GM18873 (cell line): ENCODE measurements at regions not wholly inside any gene's neighbourhood (a gene's known extent, or its start where the extent isn't known, plus 50 kb on each side); places are given as distances from the start of the nearest gene placed in this dataset.
A peak's percentile ranks its signal among the peaks of the same experiment; 100 is the strongest.

Experiments
- ATAC-seq: cut with Tn5 transposase; IDR thresholded peaks from one replicate; pipeline ENCODE4 v1.9.1; 2021; ENCODE audit warnings: mild to moderate bottlenecking, moderate library complexity, moderate number of reproducible peaks; ENCODE audit not compliant: unreplicated experiment, low FRiP score

DNA sequence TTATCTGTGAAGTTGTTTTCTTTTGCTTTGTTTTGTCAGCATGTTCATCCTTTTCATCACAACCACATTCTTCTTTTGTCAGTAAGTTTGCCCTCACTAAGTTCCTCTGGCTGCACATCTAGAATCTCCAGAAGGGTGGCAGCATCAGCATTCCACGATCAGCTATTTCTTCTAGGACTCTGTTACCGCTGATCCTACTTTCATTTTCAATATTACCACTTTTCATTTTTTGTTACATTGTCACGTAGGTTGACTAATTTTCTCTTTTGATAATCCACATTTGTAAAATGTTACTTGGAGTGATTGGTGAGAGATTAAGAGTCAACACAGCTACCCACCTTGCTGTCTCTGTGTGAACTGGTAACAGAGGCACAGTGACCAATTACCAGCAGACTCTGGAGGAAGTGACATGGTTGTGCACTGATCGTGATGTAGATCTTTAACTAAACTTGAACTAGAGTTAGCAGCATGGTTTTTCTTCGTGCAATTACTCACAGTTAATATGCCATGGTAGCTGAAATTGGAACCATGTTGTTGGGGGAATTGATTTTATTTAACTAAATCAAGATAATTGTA, 307.9 kb upstream of the SLC35B3 start:
- ATAC-seq, result peak; percentile 94

DNA sequence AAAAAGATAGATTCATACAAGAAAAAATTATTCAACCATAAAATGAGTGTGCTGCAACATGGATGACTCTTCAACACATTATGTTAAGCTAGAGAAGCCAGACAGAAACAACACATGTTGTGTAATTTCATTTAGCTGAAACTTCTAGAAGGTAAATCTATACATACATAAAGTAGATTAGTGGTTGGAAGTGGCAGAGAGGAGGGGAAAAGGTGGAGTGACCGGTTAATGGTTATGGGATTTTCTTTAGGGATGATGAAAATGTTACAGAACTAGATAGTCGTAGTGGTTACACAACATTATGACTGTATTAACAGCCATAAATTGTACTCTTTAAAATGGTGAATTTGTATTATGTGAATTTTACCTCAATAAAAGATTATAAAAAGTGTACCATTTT, 304.1 kb upstream of the SLC35B3 start:
- ATAC-seq, result no peak

DNA sequence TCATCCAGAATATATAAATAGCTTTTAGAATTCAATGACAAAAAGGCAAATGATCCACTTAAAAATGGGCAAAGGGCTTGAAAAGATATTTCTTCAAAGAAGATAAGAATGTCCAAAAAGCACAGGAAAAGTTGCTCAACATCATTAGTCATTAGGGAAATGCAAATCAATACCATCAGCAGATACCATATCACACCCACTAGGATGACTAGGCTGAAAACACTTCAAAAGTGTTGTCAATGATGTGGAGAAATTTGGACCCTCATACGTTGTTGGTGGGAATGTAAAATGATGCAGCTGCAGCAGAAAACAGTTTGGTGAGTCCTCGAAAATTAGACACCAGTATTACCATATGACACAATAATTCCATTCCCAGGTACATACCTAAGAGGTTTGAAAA, 303.6 kb upstream of the SLC35B3 start:
- no peak for ATAC-seq

DNA sequence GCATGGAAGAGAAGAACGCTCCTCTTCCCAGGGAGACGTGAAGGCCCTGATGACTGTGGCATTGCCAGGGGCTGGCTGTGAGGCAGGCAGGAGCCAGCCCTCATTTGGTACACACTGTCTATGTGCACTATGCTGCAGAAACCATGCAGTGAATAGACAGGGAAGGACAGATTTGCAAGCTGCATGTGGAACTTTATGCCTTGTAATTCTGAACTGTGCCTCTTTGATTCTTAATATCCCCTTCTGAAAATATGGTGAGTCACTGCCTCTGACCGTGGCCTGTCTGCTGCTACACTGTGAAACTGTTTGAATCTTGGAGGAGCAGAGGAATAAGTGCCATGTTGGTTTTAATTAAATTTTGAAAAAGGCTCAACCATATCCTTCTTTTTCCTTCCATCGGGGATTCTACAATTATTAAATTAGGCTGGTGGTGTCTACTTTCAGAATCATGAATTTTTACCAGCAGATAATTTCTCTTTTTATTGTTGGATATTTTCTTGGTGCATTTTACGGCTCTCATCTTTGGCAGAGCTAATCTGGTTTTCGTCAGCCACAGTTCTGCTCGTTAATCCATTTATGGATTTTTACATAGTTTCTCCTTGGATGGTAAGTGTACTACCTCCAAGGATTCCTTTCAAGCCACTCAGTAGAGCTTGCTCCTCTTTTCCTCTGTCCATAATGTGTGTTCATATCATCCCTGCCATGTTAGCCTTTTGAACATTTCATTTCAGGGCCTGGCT, 301.0 kb upstream of the SLC35B3 start:
- no peak for ATAC-seq

DNA sequence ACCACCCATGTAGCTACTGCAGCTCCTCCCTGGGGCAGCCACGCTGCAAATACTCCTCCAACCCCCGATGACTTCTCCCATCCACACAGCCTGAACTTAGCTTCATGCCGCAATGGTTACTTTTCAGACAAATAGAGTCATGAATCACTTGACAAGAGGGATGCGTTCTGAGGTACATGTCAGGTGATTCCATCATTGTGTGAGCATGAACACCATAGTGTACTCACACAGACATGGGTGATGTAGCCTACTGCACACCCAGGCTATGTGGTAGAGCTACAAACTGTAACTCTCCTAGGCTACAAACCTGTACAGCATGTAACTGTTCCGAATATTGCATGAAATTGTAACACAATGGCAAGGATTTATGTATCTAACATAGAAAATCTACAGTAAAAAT, 298.5 kb upstream of the SLC35B3 start:
- no peak for ATAC-seq

DNA sequence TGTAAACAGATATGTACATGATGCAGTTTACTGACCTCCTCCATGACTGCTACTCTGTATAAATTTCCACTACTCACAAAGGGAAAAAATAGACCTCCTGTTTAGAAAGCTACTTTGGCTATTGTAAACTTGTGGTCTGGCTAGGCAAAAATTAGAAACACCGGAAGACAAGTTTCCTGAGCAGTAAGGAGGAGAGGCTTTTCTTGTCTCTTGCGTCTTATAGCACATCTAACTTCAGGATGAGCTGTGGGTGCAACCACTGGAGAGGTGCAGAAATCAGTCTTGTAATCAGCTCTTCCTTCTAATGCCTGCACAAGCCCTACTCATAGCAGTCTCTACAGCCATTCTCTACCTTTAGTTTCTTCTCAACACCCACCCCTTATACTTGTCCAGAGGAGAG, 296.5 kb upstream of the SLC35B3 start:
- ATAC-seq, result no peak

DNA sequence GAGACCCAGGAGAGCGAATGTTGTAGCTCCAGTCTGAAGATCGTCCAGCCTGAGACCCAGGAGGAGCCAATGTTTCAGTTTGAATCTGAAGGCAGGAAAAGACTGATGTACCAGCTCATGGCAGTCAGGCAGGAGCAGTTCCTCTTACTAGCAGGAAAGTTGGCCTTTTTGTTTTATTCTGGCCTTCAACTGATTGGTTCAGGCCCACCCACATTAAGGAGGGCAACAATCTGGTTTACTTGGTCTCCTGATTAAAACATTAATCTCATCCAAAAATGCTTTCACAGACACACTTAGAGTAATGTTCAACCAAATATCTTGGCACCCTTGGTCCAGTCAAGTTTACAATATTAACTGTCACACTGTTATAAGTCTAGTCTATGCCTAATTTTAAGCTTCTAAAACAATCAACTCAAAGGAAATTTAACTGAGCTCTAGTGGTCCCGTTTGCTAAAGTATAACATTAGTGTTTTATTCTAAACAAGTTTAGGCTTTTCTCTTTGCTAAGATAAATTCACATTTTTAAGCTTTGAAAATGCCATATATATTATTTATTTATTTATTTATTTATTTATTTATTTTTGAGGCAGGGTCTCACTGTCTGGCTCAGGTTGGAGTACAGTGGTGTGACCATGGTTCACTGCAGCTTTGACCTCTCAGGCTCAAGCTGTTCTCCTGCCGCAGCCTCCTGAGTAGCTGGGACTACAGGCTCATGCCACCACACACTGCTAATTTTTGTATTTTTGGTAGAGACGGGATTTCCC, 275.5 kb upstream of the SLC35B3 start:
- no peak for ATAC-seq

DNA sequence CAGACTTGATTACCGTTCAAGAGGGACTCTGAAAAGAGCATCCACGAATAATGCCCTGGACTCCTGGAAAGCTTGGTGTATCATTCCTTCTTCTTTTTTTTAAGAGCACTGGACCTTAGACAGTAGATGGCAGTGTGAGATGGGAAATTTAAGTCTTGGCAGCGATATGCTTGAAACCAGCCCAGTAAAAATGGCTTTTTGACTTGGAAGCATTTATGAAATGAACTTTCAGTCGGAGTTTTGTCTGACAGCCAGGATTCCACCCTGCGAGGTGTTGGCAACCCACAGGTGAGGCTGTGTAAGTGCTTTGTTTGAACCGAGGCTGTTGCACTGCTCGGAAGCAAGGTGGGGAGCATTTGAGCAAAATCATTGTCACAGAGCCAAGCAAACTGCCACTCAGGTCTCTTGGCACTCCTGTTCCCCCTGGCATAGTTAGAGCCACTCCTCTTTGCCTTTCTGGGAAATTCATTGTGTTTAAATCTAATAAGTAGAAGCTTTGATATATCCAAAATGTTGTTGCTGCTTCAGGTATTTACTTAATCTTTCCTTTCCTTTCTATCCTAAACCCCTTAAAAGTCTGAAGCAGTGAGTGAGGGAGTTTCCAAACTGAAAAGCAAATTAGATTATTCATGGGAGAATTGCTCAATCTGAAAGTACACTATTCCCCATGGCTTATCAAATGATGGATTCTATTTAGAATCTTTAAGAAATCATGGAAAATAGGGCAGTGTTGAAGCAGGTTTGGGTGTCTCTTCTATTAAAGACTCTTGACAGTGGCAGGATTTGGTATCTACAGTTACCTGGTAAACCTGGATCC, 272.8 kb upstream of the SLC35B3 start:
- no peak for ATAC-seq

DNA sequence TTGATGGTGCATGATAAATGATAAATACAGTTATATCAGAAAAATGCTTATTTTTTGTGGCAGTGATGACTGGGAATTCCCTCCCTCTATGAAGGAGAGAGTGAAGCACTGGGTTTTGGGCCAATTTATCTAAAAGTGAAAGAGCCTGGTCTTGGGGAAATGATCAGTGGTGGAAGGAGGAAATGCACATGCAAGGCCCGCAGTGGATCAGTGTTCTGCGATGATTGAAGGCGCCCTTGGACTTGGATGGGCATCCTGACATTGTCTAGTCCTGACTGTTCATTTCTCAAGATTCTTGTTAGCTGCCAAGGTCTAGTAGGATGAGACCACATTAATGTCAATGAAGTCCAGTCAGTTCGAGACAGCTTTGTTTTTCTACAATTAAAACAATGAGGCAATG, 272.0 kb upstream of the SLC35B3 start:
- ATAC-seq, result no peak

DNA sequence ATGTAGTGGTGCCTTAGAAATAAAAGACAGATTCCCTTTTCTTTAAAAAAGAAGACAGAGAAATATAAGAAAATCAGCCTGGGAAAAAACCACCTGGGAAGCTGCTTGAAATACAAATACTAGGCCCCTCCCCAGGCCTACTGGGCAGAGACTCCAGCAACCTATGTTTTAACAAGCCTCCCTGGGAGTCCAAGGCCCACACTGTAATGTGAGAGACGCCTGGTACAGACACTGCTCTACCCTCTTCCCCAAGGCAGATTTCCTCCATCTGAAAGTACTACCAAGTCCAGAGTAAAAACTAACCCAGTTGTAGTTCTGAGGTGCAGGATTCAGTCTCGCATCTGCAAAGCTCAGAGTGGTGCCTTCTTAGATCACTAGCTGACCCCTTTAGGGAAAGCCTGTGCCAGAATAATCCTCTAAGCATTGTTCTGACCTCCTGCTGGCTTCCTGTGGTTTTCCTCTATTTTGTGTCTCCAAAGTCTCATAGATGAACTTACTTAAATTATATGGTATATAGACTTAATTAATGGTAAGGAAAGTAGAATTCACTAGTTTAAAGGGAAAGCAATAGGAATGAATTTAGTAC, 270.2 kb upstream of the SLC35B3 start:
- no peak for ATAC-seq

DNA sequence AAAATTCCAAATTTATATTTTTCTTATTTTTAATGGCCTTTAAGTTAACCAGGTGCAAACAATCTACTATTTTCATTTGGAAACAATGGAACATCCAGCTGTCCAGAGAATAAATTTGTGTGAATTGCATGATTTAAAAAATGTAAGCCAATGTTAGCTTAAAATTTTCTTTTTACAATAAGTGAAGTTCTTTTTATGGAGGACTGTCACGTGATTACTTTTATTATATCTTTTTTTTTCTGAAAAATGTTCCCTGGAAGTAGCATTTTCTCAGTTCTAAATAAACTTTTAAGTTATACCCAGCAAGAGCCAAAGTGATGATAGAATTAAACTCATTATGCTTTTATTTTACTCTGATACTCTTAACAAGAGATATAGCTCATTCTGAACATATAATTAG, 267.7 kb upstream of the SLC35B3 start:
- ATAC-seq, result no peak

DNA sequence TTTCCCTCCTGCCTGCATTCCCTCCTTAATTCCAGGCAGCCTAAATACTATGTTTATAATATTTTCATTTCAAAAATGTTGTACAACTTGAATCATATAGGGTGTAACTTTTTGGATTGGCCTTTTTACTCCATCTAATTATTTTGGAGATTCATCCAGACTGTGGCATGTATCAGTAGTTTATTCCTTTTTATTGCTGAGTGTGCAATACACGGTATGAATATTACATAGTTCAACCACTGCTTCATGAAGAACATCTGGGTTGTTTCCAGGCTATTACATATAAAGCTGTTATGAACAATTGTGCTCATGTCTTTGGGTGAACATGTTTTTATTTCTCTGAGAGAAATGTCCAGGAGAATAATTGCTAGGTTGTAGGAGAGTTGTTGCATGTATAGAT, 253.5 kb upstream of the SLC35B3 start:
- ATAC-seq, result no peak

DNA sequence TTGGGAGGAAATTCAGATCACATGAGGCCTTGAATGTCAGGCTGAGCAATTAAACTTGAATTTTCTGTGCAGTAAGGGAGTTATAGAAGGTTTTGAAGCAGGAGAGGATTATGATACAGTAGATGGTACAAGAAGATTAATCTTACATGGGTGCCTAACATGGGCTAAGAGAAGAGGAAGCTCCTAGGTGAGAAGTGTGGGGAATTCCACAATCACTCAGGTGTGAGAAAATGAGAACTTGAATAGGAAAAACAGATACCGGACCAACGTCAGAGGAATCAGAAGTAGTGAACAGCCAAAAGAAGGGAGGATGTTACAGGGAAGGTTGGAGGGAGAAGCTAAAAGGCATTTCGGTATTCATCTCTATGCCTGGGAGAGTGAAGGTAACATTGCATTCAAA, 250.7 kb upstream of the SLC35B3 start:
- ATAC-seq, result no peak

DNA sequence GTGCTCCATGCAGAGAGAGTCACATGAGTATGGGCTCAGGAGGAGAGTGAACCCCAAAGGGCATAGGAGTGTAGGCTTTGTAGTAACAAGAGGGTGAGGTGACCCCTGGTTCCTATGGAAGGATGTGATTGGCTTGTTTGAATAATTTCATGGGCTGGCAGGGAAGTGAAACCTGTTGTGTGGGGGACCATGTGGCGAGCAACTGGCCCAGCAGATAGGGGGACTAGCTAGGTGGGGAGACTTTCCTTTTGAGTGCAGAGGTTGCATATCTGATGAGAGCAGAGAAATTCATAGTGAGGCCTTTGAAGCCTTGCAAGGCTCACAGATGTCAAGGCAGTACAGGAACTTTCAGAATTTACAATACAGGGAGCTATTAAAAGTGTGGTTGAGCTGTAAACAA, 247.9 kb upstream of the SLC35B3 start:
- no peak for ATAC-seq

DNA sequence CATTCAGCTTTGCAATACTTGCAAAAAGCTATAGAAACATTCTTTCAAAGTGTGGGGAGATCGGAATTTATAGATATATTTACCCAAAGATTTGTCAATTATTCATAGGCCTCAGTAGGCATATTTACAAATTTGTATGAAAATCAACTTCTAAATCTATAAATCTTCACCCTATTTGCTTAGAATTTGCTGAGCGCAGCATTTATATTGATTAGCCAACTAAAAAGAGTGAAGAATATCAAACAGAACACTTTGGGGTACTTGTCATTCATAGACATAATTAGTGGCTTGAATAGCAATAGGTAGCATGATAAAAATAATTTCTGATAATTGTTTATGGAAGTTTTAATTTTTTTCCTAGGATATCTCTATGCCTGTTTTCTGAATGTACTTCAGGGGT, 244.5 kb upstream of the SLC35B3 start:
- ATAC-seq, result no peak

DNA sequence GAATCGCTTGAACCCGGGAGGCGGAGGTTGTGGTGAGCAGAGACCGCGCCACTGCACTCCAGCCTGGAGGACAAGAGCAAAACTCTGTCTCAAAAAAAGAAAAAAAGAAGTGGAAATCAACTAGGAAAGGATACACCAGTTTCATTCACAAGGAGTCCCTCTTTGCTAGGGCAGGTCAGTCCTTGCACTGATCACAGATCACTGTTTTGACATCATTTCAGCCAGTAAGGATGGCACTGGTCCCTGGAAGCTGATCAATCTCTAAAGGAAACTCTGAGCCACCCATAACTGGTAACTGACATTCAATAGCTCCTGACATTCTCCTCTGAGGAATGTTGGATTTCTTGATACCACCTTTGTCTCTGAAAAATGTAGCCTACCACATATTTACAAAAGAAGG, 243.1 kb upstream of the SLC35B3 start:
- ATAC-seq, result no peak

DNA sequence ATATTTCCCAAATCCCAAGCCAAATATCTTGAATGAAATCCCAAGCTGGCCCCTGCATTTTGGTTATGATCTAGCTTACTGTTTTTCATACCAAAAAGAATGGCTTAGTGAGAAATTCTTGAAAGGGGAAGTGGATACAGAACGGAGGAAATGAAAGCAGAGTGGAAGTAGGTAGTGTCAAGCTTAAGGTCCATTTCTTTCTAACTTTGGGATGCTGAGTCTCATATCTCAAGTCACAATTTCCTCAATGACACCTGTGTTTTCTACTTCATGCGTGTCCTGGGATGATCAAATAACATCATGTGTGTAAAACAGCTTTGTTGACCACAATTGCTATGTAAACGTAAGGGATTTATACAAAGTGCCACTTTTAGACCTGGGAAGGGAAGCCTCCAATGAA, 238.8 kb upstream of the SLC35B3 start:
- no peak for ATAC-seq

DNA sequence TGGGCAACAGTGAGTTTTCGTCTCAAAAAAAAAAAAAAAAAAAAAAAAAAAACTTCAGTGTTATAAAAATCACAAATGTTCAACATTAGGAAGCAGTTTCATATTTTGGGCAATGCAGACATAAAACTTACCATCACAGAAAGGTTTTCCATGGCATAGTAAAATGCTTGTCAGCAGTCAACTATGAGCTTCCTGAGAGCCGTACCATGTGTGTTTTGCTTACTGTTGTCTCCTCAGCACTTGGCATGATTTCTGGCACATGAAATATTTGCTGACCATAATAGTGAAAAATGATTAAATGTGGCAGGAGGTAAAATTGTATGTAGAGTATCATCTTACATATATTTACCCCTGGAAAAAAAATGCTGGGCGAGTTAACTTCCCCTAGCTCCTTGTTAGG, 237.5 kb upstream of the SLC35B3 start:
- no peak for ATAC-seq

DNA sequence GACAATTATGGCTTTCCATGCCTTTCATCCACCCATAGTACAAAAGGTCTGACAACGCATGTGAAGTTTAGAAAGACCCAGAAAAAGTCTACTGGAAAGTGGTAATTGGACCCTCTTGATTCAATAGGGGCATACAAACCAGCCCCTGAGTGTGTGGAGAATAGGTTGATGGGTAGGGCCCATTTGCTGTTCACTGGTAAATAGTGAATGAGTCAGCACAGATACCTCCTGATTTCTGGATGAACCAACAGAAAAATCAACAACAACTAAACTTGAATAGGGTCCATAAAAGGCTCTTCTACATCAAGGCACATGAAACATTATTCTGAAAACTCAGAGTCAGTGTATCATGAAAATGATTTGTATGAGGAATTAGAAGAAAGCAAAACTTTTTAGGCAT, 235.4 kb upstream of the SLC35B3 start:
- ATAC-seq, result no peak

DNA sequence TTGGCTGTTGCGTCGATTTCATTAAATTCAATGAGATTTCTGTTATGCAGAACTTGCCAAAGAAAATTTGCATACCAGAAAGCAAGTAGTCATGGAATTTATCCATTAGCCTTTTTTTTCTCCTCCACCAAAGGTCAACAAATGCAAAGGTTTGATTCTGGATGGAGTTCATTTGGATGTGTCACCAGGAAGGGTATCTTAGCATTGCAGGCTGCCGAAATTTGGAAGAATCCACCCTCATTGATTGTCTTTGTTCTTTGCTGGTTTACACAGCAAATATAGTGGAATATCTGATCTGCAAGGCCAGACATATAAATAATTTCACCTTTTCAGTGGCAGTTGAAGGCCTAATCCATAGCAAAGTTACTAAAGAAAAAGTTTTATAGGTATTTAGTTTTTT, 229.4 kb upstream of the SLC35B3 start:
- ATAC-seq, result no peak

DNA sequence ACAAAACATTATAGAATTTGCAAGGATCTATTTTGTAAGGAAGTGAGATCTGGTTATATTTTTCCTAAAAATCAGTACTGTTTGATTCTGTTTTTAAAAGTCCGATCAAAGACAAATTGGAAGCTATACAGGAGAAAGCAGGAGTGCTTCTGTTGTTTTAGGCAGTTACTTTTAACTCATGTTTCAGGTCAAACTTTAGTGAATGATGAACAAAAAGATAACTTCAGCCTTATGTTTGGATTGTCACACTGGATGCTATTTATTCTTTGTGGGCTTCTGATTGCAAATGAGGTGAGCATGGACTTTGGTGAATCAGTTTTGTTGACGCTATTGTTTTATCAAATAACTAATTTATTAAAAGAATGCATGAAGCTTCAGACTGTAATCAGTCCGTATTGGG, 228.7 kb upstream of the SLC35B3 start:
- ATAC-seq, result no peak
